Activated T-helper 9 cell treated with anti-CD3 and anti-CD28 coated beads, Interleukin-2, amount 50 U/mL, for 16 hours (primary cell): ENCODE measurements at regions not wholly inside any gene's neighbourhood (a gene's known extent, or its start where the extent isn't known, plus 50 kb on each side); places are given as distances from the start of the nearest gene placed in this dataset.

ENCODE experiments used
- DNase-seq: peaks from one replicate; pipeline ENCODE4 v3.0.0-alpha.2; 2020; ENCODE audit warnings: low read depth

DNA sequence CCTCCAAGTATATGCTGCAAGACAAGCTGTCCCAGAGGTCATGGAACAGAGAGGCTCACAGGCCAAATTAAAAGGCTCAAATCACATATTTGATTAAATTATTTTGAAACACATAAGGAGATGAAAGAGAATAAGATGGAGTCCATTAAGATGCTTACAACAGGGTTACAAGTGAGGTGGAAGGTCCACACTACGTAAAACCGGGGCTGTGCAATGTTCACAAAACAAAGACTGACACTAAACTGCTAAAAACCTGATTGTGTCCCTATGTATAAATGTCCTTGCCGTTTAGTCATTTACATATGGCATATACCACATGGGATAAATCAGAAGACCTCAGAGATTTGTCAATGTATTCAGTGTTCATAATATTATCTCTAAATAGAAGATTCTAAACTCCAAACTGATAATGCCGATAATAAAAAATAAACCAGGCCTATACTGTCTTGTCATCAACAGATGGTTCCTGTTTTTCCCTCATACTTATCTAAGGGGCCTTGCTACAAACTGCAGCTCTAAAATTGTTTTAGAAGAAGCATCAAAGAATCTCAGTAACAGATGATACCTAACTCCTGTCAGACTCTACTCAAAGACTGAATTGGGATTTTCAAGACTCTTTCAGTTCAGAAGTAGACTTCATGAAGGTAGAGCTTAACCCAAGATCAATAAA, 51.8 kb upstream of the RIPOR2 start:
- DNase-seq, result no peak

DNA sequence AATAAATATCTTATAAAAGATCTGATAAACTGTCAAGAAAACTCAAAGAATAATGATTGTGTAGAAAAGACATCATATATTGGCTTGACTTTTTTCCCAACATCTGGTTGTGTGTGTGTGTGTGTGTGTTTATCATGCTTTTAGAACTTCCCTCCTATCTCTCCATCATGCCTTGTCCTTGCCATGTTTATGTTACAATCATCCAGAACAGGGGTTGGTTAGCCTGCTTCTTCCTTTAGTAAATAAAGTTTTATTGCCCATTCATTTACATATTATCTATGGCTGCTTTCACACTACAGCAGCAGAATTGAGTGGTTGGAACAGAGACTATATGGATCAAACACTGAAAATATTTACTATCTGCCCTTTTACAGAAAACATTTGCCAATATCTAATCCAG, 52.8 kb upstream of the RIPOR2 start:
- DNase-seq, result no peak

DNA sequence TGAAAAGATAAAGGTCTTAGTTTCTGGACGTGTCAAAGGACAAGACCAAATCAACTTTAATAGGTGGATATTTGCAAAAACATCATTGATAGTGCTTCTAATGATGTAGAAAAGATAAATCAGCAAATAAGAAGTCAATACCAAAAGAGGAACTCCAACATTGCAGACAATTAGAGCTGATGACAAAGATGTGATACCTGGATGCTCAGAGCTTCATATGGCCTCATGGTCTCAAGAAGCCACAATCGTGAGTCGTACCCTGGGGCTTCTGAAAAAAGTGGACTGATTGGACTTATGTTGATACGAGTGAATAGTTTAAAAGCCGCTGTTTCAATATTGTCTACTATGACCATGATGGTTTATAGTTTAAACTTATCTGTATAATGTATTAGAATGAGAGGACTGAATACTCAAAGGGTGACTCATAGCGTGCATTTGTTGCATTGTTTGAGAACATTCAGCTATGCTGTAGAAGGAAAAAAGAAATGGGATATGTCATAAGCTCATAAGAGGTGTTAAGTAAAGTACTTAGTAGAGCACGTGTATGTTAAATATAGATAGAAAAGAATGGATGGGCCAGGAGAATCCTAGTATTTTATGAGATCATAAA, 54.6 kb upstream of the RIPOR2 start:
- DNase-seq, result no peak

DNA sequence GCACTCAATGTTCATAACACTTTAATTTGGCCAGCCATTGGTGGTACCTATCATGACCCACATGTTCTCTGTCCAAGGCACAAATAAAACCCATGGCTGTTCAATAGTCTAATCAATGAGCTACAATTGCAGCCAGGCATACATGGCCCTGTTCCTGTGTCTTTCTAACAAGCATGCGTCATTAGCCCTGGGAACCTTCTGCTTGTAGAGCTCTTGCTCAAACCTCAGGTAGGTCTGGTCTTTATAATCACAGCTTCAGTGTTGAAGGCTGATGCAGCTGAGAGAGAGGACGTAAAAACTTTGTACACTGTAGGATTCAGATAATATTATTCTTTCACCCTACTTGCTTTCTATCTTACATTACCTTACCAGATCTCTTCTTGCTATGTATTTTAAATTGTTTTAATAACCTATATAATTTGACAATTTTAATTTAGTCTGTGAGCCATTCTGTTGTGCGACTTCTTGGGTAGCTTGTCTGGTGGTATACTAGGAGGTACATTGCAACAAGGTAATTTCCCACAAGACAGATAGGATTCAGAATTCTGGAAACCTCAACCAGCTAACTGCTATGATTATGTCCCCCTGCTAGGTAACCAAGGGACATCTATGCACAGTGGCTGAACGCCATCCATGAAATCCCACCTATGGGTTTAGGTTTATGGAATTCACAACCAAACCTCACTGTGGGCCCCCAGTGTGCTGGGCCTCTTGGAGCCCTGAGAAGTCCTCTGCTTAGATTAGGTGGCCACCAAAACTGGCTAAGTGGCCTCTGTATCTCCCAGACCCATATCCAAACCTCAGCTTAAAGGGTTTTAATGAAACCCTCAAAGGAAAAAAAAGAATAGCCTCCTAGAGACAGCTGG, 55.4 kb upstream of the RIPOR2 start:
- no peak for DNase-seq

DNA sequence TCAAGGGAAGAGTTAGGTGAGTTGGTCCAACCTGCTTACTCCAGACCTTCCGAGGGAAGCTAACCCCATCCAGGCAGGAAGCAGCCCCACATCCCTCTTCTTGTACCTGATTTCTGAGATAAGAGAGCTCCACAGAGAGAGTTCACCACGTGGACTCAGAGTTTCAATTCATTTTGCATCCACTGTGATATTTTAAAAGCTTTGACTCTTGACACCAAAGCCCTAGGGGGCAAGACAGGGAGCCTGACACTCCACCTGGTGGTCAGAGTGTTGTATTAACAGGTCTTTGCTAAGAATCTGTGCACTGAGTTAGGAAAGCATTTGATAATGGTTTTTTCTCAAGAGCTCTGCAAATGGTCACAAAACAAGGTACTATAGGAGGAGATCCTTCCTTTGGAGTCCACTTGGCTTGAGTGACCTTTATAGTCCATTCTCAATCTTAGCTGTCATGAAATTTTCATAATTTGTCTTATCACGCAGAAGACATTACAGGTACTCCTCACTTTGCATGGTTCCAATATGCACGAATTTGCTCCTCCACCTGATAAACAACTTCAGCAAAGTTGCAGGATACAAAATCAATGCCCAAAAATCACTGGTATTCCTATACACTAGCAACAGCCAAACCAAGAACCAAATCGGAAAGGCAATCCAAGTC, 56.2 kb upstream of the RIPOR2 start:
- DNase-seq, result peak; percentile 57

DNA sequence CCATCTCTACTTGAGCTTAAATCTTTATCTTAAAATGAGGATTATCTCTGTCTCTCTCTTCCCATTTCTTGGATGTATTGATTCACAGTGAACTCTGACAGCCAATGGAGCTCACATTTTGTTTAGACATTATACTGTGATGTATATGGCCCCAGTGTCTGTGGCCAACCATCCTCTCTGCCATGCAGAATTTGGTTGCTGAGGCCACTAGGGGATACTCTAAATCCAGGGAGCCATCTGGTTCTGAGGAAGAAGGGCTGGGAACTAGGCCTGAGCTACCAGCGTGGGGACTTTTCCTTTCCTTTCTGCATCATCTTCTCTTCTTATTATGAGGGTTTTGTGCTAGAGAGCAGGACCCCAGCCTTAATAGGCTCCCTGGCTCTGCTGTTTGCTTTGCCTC, 59.1 kb upstream of the RIPOR2 start:
- DNase-seq, result no peak

DNA sequence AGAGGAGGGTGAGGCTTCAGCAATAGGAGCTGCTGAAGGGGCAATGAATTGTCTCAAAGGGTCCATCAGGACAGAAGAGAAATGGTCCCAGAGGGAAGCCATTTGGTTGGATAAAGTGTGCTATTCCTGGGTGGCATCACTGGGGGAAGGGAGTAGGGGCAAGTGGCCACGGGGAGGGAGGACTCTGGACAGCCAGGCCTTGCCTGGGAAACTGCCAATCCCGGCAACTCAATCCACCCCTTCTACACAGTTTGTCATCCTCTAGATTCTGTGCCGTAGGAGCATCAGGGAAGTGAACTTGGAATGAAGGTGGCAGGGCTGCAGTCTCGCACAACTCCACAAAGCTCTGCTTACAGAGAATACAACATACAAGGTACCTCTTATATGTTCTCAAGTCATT, 59.5 kb upstream of the RIPOR2 start:
- DNase-seq, result no peak

DNA sequence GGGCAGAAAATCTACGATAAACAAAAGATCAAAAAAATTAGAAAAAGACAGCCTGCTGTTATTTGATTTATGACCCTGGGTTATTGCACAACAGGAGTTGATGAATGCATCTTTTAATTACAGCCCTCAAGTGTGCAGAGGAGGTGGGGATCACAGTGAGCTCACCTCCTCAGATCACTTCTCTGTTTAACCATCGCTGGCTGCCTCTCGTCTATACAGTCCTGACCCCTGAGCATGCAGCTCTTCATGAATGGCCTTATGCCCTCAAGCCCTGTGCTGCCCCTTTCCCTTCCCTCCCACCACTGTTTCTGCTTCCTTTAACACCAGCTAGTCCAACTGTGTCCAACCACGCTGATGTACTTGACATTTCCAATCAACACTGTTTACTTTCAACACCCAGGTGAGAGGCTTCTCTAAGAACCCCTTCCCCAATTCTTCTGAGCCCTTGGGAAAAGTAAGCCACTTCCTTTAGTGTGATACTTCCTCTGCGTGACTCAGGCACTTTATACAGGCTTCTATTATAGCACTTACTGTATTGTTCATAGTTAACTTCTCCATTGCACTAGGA, 60.6 kb upstream of the RIPOR2 start:
- DNase-seq, result no peak

DNA sequence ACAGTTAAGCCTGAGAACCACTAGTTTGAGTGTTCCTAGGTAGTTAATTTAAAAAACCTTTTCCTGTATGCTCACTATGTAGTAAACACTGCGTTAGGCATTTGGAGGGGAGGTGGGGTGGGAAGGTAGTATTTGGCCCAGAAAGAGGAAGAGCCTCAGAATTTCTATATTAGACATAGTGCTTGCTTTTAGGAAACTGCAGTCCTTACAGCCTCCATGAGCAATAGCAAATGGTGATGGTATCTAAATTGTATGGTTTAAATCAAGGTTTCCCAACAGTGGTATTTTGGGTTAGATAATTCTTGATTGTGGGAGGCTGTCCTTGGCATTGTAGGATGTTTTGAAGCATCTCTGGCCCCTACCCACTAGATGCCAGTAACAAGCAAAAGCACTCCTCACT, 61.5 kb upstream of the RIPOR2 start:
- DNase-seq, result no peak

DNA sequence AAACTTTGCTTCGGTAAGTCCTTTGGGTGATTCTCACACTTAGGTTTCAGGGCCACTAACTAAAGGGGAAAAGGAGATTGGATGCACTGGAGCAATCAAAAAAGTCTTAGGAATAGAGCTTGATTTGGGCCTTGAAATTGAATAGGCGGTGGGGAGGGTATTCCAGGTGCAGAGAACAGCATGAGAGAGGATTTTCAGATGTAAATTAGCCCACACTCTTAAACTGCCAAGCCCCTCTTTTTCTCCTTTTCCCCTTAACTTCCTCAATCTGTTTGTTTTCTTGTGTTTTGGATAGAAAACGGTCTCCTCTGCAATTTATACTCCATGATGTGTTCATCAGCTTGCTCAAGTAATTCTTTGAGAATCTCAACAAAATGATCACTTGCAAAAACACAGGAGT, 62.1 kb upstream of the RIPOR2 start:
- DNase-seq, result no peak

DNA sequence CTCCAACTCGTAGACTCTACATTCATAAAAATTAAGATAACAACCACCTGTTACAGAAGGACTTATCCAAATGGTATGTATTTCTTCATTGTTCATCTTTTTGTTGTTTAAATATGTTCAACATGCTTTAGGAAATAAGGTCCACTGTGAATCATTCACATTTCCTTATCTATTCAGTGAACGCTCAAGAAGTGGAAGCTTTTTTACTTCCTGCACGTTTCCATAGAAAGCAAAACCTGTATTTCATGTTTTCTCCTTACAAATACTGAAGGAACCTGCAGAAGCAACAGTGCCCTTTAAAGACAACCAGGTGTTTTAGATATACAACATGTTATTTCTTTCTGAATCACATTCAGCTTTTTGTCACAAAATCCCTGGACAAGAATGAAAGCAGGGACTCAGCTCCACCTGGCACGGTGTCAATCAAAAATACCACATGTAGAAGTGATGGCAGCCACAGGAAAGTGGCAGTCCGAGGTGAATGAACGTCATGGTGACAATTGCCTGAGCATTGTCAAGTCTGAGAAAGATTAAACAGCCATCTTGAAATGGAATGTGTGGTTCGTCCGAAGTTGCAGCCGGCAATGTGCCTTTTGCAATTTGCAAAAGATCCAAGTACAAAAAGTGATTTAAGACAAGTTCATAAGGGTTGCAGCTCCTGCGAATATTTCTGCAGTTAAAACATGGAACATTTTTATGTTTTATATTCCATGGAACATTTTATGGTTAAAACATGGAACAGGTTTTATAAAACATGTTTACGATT, 66.7 kb upstream of the RIPOR2 start:
- DNase-seq, result no peak

DNA sequence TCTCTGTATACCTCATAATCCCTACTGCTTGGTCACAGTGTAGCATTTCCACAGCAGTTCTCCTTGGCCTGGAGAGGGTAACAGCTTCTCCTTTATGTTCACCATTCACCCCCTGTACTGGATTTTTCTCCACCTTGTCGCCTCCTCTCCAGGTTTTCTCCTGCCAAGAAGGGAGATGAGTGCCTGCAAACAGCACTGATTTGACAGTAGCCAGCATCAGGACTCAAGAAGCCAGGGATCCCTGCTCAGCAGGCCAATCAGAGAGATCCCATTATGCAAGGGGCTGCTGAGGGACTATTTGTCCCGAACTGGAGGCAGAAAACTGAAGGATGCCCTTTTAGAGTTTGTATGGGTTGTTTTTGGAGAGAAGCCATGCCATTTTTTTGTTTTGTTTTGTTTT, 68.6 kb upstream of the RIPOR2 start:
- DNase-seq, result no peak

DNA sequence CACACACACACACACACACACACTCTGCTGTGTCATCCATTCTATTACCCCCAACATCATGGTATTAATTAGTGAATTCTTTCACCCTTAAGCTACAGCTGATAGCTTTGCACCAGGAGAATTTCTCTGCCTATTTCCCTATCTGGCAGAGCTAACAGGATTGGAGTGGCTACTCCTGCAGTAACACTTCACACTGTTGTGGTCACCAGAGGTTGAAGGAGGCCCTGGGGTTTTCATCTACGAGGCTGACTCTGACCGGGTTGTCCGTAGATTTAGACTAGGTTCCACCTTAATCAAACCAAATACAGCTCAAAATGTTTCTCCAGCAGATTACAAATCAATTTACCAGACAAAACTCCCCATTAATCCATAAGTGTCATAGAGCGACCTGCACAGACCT, 69.2 kb upstream of the RIPOR2 start:
- DNase-seq, result no peak

DNA sequence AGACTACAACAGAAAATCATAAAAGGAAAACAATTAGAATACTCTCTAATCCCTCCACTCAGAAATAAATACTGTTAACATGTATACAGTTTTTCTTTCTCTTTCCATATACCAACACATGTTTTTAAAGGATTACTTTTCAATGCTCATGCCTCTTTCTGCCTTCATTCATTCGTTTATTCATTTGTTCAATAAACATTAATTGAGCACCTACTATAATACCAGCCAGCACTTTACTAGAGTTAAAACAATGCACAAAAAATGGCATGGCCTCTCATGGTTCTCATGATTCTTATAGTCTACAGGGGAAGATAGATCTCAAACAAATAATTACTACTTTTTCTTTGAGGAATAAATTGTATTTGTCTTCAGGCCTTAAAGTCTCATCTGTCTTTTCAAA, 70.3 kb upstream of the RIPOR2 start:
- no peak for DNase-seq

DNA sequence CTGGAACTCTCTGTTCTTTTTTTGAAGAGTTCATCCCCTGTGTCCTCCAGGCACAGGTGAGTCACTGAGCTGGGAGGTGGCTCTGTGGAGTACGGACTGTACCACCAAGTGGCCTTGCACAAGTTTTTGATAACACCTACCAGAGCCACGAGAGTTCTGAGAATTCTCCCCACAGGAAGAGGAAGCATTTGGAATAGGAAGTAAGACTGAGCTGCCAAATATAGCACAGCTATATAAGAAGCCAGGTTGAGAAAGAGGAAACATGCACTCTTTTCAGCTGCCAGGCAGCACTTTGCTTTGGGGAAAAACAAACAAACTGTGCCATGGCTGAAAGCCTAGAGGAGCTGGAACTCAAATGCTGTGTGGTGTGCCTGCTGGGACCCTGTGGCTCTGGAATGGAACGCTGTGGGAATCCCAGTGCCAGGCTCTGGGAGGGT, 70.8 kb upstream of the RIPOR2 start:
- DNase-seq, result no peak

DNA sequence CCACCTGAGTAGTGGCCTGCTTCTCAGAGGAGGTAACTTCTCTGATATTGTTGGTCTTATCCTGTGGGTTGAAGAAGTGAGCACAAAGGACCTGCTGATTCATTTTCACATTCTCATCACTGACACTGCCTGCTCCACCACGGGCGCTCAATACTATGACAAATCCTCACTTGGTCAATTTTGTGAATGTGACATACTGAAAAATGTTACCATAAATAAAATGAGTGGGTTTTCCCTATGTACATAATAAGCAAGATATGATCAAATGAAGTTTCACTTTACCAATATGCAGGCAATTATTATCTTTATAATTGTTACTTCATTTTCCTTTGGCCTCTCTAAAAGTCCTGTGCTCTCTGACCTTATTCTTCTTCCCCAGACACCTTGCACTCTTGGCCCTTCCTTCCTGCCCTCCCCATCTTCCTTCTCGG, 71.5 kb upstream of the RIPOR2 start:
- DNase-seq, result no peak

DNA sequence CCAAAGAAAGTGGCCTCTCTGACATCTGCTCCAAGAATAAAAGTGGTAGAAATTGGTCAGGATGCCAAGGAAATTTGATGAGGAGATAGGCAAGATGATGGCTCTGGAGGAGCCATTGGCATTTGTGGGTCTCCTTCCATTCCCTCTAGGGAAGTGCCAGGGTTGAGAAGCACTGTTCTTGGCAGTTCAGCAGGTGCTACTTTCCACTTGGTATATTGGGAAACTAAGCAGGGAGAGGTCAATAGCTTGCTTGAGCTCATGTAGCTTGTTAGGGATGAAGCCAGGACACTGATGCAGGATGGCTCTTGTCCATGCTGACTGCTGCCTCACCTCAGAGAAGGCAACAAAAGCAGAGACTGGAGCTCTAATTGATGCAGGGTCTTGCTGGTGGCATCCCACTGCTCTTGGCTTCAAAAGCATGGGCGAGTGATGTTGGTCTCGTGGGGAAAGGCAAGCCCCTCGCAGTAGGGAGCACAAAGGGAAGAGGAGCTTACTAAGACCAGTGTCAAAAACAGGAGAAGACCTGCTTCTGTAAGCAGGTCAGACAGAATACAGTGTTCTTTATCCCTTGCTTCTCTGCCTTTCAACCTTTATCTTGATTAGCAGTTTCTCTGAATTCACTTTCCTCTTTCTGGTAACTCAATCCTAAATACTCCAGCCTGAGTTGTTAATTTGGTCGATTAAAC, 73.1 kb upstream of the RIPOR2 start:
- no peak for DNase-seq

DNA sequence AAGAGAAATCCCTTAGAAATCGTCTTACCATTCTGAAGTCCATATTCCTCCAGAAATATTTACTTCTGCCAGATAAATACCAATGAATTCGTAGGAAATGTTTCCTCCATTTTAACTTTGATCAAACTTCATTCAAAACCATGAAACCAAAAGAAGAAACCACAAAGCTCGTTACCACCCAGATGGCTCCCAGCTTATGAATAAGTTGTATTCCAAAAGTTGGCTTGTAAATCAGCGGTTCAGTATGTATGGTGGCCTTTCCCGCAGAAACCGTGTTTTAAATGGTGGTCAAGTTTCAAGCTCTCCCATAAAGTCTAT, 73.6 kb upstream of the RIPOR2 start:
- no peak for DNase-seq

DNA sequence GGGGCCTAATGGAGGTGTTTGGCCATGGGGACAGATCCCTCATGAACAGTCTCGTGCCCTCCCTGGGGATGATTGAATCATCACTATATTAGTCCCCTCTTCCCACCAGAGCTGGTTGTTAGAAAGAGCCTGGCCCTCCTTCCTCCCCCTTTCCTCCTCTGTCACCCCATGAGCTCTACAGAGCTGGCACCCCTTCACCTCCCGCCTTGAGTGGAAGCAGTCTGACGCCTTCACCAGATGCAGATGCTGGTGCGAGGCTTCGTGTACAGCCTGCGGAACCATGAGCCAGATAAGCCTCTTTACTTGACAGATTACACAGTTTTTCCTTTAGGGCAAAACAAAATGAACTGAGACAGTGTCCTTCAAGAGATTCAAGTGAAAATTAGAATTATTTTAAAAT, 74.4 kb upstream of the RIPOR2 start:
- DNase-seq, result no peak

DNA sequence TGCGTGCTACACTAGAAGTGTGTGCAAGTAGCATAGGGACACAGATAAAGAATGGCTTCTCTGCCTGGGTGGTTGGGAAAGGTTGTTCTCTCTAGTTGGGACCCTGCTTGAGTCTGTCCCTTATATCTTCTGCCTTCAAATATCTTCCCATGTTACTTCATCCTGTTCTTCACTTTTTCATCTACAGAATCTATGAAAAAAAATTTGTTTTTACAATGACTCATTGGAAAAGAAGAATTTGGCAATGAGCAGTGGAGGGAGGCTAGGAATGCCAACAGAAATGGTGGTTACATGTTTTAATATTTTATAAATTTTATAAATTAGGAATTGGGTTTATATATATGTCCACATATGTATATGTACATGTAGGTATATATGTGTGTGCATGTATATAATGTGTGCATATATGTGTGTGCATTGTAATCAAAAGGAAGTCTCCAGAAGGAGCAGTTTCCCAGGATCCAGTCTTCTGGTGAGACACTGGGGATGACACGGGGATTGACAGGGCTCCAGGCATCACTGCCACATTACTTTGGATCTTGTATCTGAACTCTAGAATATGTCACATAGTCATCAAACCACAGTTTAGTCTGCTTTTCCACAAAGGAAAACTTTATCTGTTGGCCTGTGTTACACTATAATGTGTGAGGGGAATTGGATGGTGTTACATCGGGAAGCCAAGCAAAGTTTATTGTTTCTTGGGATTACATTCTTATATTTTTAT, 75.3 kb upstream of the RIPOR2 start:
- no peak for DNase-seq

DNA sequence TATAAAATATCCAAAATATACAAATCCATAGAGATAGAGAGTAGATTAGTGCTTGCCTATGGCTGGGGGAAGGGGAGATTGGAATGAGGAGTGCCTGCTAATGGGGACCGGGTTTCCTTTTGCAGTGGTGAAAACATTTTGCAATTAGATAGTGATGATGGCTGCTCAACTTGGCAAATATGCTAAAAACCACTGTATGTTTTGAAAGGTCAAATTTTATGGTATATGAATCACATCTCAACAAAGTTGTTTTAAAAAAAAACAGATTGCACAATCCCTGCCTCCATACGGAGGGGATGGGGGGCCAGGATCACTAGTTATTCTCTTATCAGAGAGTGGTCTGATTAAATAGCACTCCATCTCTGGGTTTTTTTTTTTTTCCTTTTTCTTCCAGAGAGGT, 76.9 kb upstream of the RIPOR2 start:
- no peak for DNase-seq
